Keratinocyte (primary cell): ENCODE measurements at regions not wholly inside any gene's neighbourhood (a gene's known extent, or its start where the extent isn't known, plus 50 kb on each side); places are given as distances from the start of the nearest gene placed in this dataset.

Experiments used
- DNase-seq: peaks from one replicate; pipeline ENCODE4 v3.0.0-alpha.2; 2011; ENCODE audit warnings: low read depth, missing footprints, low spot score
- FAIRE-seq: peaks from 2 replicates; lab custom pipeline; 2011; peaks lifted over from hg19 to GRCh38; lab: Jason Lieb, UNC
- H2AFZ ChIP-seq: 2 replicates; pipeline ENCODE4 v1.6.0; 2012; ENCODE audit warnings: low read length, control low read depth, inconsistent platforms; ENCODE audit not compliant: control insufficient read depth
- H3K27ac ChIP-seq: 2 replicates; pipeline ENCODE4 v1.5.1; 2011; ENCODE audit warnings: low read length; ENCODE audit not compliant: control insufficient read depth, insufficient read depth
- H3K27me3 ChIP-seq: 3 replicates; pipeline ENCODE4 v1.6.0; 2011; ENCODE audit warnings: low read length; ENCODE audit not compliant: control insufficient read depth, insufficient read depth; ENCODE audit errors: extremely low read depth
- H3K36me3 ChIP-seq, 2 experiments: 2 replicates in 1 of 2; 3 replicates in 1 of 2; pipeline ENCODE4 v1.5.1; 2011; ENCODE audit warnings: low read length in 2 of 2, mild to moderate bottlenecking in 1 of 2; ENCODE audit not compliant: control insufficient read depth in 2 of 2, insufficient read depth in 2 of 2; ENCODE audit errors: extremely low read depth in 1 of 2
- H3K4me1 ChIP-seq: 3 replicates; pipeline ENCODE4 v1.5.1; 2011; ENCODE audit warnings: low read length; ENCODE audit not compliant: control insufficient read depth, insufficient read depth; ENCODE audit errors: extremely low read depth
- H3K4me2 ChIP-seq: 3 replicates; pipeline ENCODE4 v1.6.0; 2011; ENCODE audit warnings: low read depth, low read length; ENCODE audit not compliant: control insufficient read depth, insufficient read depth; ENCODE audit errors: extremely low read depth
- H3K4me3 ChIP-seq, 3 experiments: fragments of 200-600 bp in 1 of 3; sonication (generic) in 1 of 3; 2 replicates in 2 of 3; 3 replicates in 1 of 3; pipeline ENCODE4 v1.5.1; 2011 to 2016; ENCODE audit warnings: low read length in 3 of 3, mild to moderate bottlenecking in 3 of 3, control low read depth in 2 of 3, inconsistent platforms in 1 of 3, low read depth in 1 of 3, mixed read lengths in 1 of 3, mixed run types in 1 of 3, moderate library complexity in 1 of 3; ENCODE audit not compliant: control insufficient read depth in 2 of 3, insufficient read depth in 2 of 3; ENCODE audit errors: extremely low read depth in 1 of 3
- H3K79me2 ChIP-seq: 2 replicates; pipeline ENCODE4 v1.6.0; 2012; ENCODE audit warnings: low read length; ENCODE audit not compliant: control insufficient read depth, insufficient read depth
- H3K9ac ChIP-seq: 3 replicates; pipeline ENCODE4 v1.6.0; 2011; ENCODE audit warnings: low read length; ENCODE audit not compliant: control insufficient read depth, insufficient read depth; ENCODE audit errors: extremely low read depth
- H3K9me1 ChIP-seq: 3 replicates; pipeline ENCODE4 v1.6.0; 2011; ENCODE audit warnings: low read length; ENCODE audit not compliant: control insufficient read depth, insufficient read depth; ENCODE audit errors: extremely low read depth
- H3K9me3 ChIP-seq: 2 replicates; pipeline ENCODE4 v1.5.1; 2012; ENCODE audit warnings: low read depth, low read length; ENCODE audit not compliant: control insufficient read depth
- H4K20me1 ChIP-seq: 3 replicates; pipeline ENCODE4 v1.6.0; 2011; ENCODE audit warnings: low read length; ENCODE audit not compliant: control insufficient read depth, insufficient read depth; ENCODE audit errors: extremely low read depth
- CTCF ChIP-seq, 3 experiments: IDR thresholded peaks in 1 of 3; conservative IDR thresholded peaks in 1 of 3; optimal IDR thresholded peaks in 1 of 3; 2 replicates in 2 of 3; 3 replicates in 1 of 3; pipeline versions ENCODE3 to v1.5.1; 2011; ENCODE audit warnings: low read length in 3 of 3, mild to moderate bottlenecking in 3 of 3, moderate library complexity in 2 of 3, control low read depth in 1 of 3, inconsistent platforms in 1 of 3; ENCODE audit not compliant: insufficient read depth in 2 of 3; ENCODE audit errors: extremely low read depth in 1 of 3
- EZH2 ChIP-seq: IDR thresholded peaks from one replicate; pipeline ENCODE4 v1.6.1; 2012; ENCODE audit warnings: inconsistent platforms, mild to moderate bottlenecking, low read length, moderate library complexity
- dilution Hi-C: fragments of 300-500 bp; cut with MboI; formaldehyde crosslinking; loops from one replicate; pipeline ENCODE4 v1.7.0; 2020; ENCODE audit warnings: low sequenced_read_pairs; ENCODE audit not compliant: extremely low pct_ligation_motif_present

GRCh38 chr1:224054611-224055010, 59.3 kb upstream of the FBXO28 start:
- FAIRE-seq (no peak), DNase-seq (no peak)
- no peaks in the 10 kb centered on the region for H3K9me1 ChIP-seq
- no peak overlapping the region for H3K4me2 ChIP-seq
- H3K9ac ChIP-seq: no peak overlapping the region
- H3K9me3 ChIP-seq: no peaks in the 10 kb centered on the region
- H3K36me3 ChIP-seq: no peaks in the 10 kb centered on the region
- H3K27me3 ChIP-seq: no peaks in the 10 kb centered on the region
- no peak overlapping the region for H2AFZ ChIP-seq
- no peaks in the 10 kb centered on the region for H4K20me1 ChIP-seq
- H3K4me3 ChIP-seq: no peak overlapping the region
- peaks cover 17% of the 10 kb centered on the region for H3K4me1 ChIP-seq
- TF ChIP-seq CTCF (optimal IDR thresholded peaks at IDR 0.05 in 1 of 3, IDR thresholded peaks at IDR 0.05 in 1 of 3, conservative IDR thresholded peaks at IDR 0.05 in 1 of 3; ENCODE audit: extremely low read depth in 1 of 3, insufficient read depth in 2 of 3, low read length in 3 of 3): no peak
- no peak for TF ChIP-seq EZH2
- dilution Hi-C loops: no loop called here
- no peak overlapping the region for H3K27ac ChIP-seq
- H3K79me2 ChIP-seq: no peaks in the 10 kb centered on the region

- dilution Hi-C loops: no loop called here
- no peaks in the 10 kb centered on the region for H3K36me3 ChIP-seq
- no peaks in the 10 kb centered on the region for H3K79me2 ChIP-seq
- H3K27ac ChIP-seq: no peak overlapping the region
- no peak overlapping the region for H3K4me3 ChIP-seq
- H3K4me2 ChIP-seq: no peak overlapping the region
- FAIRE-seq: no peak
- H3K9me1 ChIP-seq: no peaks in the 10 kb centered on the region
- DNase-seq: no peak
- TF ChIP-seq EZH2: no peak
- no peak for TF ChIP-seq CTCF (optimal IDR thresholded peaks at IDR 0.05 in 1 of 3, IDR thresholded peaks at IDR 0.05 in 1 of 3, conservative IDR thresholded peaks at IDR 0.05 in 1 of 3; ENCODE audit: extremely low read depth in 1 of 3, insufficient read depth in 2 of 3, low read length in 3 of 3)
- no peak overlapping the region for H3K9ac ChIP-seq
- H4K20me1 ChIP-seq: no peaks in the 10 kb centered on the region
- peaks cover 17% of the 10 kb centered on the region for H3K4me1 ChIP-seq
- H3K27me3 ChIP-seq: no peaks in the 10 kb centered on the region
- no peak overlapping the region for H2AFZ ChIP-seq
- H3K9me3 ChIP-seq: no peaks in the 10 kb centered on the region
These were observed 59.9 kb upstream of the FBXO28 start for GRCh38 chr1:224054012-224054411.
